ENCODE measurements at regions not wholly inside any gene's neighbourhood (a gene's known extent, or its start where the extent isn't known, plus 50 kb on each side); places are given as distances from the start of the nearest gene placed in this dataset.
"Not testable (repeated sequence)": the region's sequence is repeated elsewhere in the genome, so short reads cannot be mapped to it uniquely, and the experiment has no call there.

DNA sequence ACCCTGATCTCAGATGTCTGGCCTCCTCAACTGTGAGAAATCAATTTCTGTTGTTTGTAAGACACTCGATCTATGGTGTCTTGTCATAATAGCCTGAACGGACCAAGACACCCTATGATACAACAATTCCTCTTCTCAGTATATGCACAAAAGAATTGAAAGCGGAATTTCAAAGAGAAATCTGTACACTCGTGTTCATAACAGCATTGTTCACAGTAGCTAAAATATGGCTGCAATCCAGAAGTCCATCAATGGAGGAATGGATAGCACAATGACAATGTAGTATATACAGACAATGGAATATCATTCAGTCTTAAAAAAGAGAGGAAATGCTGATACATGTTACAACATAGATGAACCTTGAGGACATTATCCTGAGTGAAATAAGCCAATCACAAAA is 354.6 kb downstream of the SFMBT2 start:
- no peak for DNase-seq

GRCh38 chr10:7054915-7055314 is 355.9 kb downstream of the SFMBT2 start:
- no peak for DNase-seq

DNA sequence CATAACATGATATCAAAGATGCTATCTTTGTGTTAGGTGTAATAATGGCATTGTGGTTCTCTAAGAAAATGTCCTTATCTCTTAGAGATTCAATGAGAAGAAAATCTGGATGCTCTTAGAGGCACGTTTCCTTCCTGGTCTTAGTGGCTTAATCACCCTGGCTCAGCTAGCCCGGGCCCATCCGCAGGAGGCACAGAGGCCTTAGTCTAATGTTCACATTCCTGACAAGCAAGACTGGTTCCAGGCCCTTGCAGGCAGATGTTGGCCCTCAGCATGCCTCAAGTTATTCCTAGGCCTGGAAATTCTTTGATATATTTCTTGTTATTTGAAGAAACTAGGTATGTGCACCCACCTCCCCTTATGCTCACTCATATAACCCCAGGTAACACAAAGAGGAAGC is 357.6 kb downstream of the SFMBT2 start:
- no peak for DNase-seq

DNA sequence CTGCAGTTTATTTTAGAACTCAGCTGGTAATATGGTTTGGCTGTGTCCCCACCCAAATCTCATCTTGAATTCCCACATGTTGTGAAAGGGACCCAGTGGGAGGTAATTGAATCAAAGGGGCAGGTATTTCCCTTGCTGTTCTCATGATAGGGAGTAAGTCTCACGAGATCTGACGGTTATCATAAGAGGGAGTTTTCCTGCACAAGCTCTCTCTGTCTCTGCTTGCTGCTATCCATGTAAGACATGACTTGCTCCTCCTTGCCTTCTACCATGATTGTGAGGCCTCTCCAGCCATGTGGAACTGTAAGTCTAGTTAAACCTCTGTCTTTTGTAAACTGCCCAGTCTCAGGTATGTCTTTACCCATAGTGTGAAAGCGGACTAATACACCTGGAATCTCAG is 360.8 kb downstream of the SFMBT2 start:
- not testable (repeated sequence) for DNase-seq

GRCh38 chr10:7048061-7048460 is 362.8 kb downstream of the SFMBT2 start:
- no peak for DNase-seq

DNA sequence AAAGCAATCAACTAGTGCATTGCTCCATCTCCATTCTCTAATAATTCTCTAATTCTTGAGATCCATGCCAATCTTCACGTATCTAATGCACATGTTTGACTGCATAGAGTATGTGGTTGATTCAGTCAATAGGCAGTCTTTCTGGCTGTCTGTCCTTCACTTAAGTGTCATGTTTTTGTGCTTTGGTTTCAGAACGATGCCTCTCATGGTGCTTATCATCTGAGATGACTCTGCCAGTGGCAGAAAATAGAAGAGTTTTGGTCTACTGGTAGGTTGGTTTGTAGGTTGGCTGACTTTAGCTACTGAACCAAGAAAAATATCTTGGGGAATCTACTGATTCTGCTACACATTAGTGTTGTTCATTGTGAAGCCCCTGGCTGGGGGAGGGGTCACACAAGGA is 364.2 kb downstream of the SFMBT2 start:
- no peak for DNase-seq

- DNase-seq: no peak
These were observed 364.8 kb downstream of the SFMBT2 start for GRCh38 chr10:7045891-7046599.

GRCh38 chr10:7043055-7043653 is 367.7 kb downstream of the SFMBT2 start:
- DNase-seq: no peak

GRCh38 chr10:7042419-7043054 is 368.3 kb downstream of the SFMBT2 start:
- no peak for DNase-seq

GRCh38 chr10:7042000-7042399 is 368.8 kb downstream of the SFMBT2 start:
- DNase-seq: no peak

DNA sequence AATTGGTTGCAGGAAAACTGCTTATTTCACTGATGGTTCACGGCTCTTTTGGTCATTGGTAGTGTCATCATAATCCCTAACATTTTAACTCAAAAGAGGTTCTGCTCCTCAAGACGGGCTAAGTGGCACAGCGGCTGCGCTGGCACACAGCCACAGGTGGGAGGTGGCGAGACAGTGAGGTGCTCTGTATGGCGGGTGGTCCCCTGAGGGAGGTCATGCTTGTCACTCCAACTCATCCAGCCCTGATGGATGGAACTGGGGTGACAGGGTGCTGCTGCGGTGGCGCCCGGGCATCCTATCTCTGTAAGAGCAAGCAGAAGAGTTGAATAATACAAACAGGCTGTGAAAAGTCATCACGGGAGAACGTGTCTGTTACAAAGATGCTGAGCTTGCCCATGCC is 370.2 kb downstream of the SFMBT2 start:
- no peak for DNase-seq

DNA sequence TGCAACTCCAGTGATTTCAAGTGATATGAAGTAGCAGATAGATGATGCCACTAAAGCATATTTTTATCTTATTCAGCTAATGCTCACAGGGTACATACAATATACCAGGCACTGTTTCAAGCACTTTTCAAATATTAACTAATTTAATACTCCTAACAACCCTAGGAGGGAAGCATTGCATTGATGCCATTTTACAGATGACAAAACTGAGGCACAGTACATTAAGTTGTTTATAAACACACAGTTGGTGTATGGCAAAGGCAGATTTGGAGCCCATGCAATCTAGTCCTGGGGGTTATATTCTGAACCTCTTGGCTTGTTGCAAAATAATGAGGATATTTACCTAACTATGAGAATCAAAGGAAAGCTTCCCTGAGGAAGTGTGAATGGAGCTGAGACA is 371.0 kb downstream of the SFMBT2 start:
- DNase-seq: no peak

- no peak for DNase-seq
These were observed 372.4 kb downstream of the SFMBT2 start for GRCh38 chr10:7038416-7038815.

- DNase-seq: not testable (repeated sequence)
These were observed 373.4 kb downstream of the SFMBT2 start for GRCh38 chr10:7037434-7037833.

DNA sequence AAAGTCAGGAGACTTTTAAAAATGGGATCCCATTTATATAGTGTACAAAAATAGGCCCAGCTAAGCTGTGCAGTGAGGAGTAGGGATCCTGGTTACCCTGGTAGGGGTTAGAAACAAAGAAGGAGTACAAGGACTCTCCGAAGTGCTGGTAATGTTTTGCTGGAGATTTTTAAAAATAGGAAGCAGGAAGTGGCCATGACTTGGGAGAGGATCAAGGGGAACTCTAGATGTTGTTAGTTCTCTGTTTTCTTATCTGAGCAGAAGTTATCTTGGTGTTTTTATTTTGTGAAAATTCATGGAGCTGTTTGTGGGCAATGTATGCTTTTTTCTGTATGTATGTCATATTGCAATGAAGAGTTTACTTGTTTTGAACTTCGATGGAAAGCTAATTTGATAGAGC is 373.9 kb downstream of the SFMBT2 start:
- DNase-seq: no peak

DNA sequence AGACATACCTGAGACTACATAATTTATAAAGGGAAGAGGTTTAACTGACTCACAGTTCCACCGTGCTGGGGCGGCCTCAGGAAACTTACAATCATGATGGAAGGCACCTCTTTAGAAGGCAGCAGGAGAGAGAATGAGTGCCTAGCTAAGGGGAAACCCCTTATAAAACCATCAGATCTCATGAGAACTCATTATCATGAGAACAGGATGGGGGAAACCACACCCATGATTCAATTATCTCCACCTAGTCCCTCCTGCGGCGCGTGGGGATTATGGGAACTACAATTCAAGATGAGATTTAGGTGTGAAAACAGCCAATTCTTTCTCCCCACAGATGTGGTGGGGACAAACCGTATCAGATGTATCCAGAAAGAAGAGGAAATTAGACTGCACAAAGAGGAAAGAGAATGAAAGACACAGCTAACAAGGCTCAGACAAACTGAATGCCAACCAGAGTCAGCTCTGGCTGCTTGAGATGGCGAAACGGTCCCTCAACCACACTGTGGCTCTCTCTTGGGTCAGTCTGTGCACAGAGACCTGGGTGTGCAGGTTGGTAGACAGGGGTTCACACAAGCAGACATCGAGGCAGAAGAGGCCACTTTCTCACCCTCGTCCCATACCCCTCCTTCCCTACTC is 375.6 kb downstream of the SFMBT2 start:
- no peak for DNase-seq

DNA sequence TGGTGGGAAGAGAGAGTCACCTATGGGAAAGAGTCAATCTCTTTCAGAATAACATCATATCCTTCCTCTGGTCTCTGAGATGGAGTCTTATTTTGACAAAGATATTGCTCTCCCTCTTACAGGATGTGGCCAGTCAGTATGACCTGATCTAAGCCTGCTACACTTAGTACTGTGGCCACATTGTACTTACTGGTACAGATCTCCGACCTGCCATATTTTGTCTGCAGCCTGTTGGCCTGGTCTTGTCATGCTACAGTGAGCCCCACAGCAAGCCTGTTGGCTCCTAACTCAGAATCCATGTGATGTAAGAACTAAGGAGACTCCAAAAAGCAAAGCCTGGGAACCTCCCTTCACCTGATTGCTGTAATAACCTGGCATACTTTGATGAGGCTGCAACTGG is 377.8 kb downstream of the SFMBT2 start:
- DNase-seq: no peak

GRCh38 chr10:7030134-7030855 is 380.5 kb downstream of the SFMBT2 start:
- no peak for DNase-seq

GRCh38 chr10:7029672-7030071 is 381.2 kb downstream of the SFMBT2 start:
- no peak for DNase-seq

GRCh38 chr10:7028809-7029166 is 382.0 kb downstream of the SFMBT2 start:
- no peak for DNase-seq

DNA sequence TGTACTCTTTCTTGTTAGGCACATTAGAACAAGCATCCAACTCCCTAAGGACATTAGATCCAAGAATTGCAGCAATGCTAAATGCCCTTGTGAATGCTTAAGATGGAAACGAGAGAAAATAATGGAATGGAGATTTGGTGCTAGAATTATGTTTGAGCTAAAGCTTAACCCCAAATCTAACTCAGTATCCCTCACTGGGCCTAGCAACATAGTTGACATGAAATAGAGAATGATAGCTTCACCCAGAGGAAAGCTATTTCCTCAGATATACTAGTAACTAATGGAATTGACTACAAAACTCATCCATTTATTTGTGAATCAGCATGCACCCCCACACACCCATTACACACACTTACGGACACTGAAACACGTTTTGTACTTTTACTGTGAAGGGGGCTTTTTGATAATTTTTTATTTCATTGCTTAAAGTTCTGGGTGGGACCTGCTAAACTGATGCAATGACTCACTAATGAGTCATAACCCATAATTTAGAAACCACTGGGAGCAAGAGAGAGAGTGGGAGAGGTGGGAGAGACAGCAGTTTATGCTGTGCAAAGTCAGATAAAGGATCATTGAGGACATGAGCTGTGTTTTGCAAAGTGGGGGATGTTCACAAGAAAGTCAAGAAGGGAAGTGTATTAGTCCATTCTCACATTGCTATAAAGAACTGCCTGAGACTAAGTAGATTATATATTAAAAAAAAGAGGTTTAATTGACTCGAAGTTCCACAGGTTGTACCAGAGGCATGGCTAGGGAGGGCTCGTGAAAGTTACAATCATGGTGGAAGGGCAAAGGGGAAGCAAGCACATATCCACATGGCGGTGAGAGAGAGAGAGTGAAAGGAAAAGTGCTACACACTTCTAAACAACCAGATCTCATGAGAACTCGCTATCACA is 382.7 kb downstream of the SFMBT2 start:
- no peak for DNase-seq

DNA sequence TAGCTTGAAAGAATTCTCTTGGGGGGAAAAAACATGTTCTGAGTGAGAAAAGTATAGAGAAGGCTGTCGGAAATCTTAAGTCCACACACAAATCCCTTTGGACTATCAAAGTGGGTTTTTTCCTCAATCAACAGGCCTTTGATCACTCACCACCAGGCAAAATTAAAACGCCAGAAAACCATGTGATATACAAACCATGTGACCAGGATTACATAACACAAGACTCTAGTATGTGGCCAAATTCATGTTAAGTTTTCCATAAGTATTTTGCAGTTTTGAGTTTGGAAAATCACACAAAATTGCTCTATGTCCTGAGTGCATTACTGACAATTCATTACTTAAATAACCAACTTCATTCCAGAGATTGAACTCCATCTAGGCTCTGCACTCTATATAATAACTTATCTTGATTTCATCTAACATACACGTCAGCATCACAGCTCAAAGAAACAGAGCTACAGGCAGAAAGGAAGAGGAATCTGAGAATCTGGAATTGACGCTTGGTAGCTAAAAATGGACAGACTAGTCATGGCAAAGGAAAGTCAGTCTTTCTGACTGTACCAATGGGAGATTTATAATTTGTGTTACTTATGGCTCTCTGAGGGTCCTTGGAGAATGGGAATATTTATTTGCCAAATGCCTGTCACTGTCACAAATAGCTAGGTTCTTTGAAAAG is 383.5 kb downstream of the SFMBT2 start:
- no peak for DNase-seq
